PC-3 (cell line): ENCODE measurements at regions not wholly inside any gene's neighbourhood (a gene's known extent, or its start where the extent isn't known, plus 50 kb on each side); places are given as distances from the start of the nearest gene placed in this dataset.

Experiments used
- ATAC-seq: fragments of 200-7000 bp; cut with Tn5 transposase; 2 replicates; pipeline ENCODE4 v1.9.1; 2020; ENCODE audit warnings: mild to moderate bottlenecking, moderate library complexity
- BruUV-seq: library from RNA; stranded (reverse); fragments of 400-500 nt; replicated peaks from 2 replicates; lab custom pipeline; 2021; lab: Mats Ljungman, UMichigan
- CTCF ChIA-PET: fragments of 300-600 bp; sonication (Branson Sonifier 250); formaldehyde crosslinking; loops from one replicate; lab custom pipeline; 2022; ENCODE audit warnings: antibody characterized with exemption; lab: Charles Lee
- POLR2A ChIA-PET: fragments of 300-600 bp; sonication (Branson Sonifier 250); formaldehyde crosslinking; loops from one replicate; lab custom pipeline; 2022; ENCODE audit warnings: antibody characterized with exemption; ENCODE audit not compliant: unreplicated experiment; lab: Charles Lee
- DNase-seq: peaks from one replicate; pipeline ENCODE4 v3.0.0-alpha.2; 2015
- H2AFZ ChIP-seq: fragments of 300-600 bp; sonication (generic); 2 replicates; pipeline ENCODE4 v1.6.0; 2016; ENCODE audit warnings: antibody characterized with exemption, low read length
- H3F3A ChIP-seq: fragments of 300-600 bp; sonication (generic); one replicate; pipeline ENCODE4 v1.6.0; 2017; ENCODE audit warnings: antibody characterized with exemption, low read length, control low read depth, mild to moderate bottlenecking; ENCODE audit not compliant: unreplicated experiment
- H3K27ac ChIP-seq: fragments of 300-600 bp; sonication (generic); 2 replicates; pipeline ENCODE4 v1.5.1; 2016; ENCODE audit warnings: mild to moderate bottlenecking, low read length
- H3K27me3 ChIP-seq: fragments of 300-600 bp; sonication (generic); 2 replicates; pipeline ENCODE4 v1.6.1; 2016; ENCODE audit warnings: low read length, mixed read lengths
- H3K36me3 ChIP-seq: fragments of 300-600 bp; sonication (generic); 2 replicates; pipeline ENCODE4 v1.6.1; 2016; ENCODE audit warnings: low read depth, mixed run types, low read length, mixed read lengths
- H3K4me1 ChIP-seq: fragments of 300-600 bp; sonication (generic); 2 replicates; pipeline ENCODE4 v1.5.1; 2016; ENCODE audit warnings: low read length; ENCODE audit not compliant: insufficient read depth
- H3K4me2 ChIP-seq: fragments of 300-600 bp; sonication (generic); 2 replicates; pipeline ENCODE4 v1.6.0; 2016; ENCODE audit warnings: low read length
- H3K4me3 ChIP-seq: fragments of 300-600 bp; sonication (generic); 2 replicates; pipeline ENCODE4 v1.5.1; 2016; ENCODE audit warnings: mild to moderate bottlenecking, low read length, mixed read lengths
- H3K79me2 ChIP-seq: fragments of 300-600 bp; sonication (generic); 2 replicates; pipeline ENCODE4 v1.6.1; 2017; ENCODE audit warnings: low read length, mixed read lengths
- H3K9ac ChIP-seq: fragments of 300-600 bp; sonication (generic); 2 replicates; pipeline ENCODE4 v1.6.0; 2016; ENCODE audit warnings: mild to moderate bottlenecking, low read length
- H3K9me2 ChIP-seq: fragments of 300-600 bp; sonication (generic); replicated peaks from 2 replicates; pipeline ENCODE4 v1.6.1; 2016; ENCODE audit warnings: mixed run types, low read length, mixed read lengths
- H3K9me3 ChIP-seq: fragments of 300-600 bp; sonication (generic); 2 replicates; pipeline ENCODE4 v1.6.1; 2016; ENCODE audit warnings: low read length, mixed read lengths
- H4K20me1 ChIP-seq: fragments of 300-600 bp; sonication (generic); 2 replicates; pipeline ENCODE4 v1.6.1; 2016; ENCODE audit warnings: low read length, mixed read lengths
- EZH2 ChIP-seq: fragments of 300-600 bp; sonication (generic); IDR thresholded peaks from one replicate; pipeline ENCODE4 v1.6.1; 2017; ENCODE audit warnings: antibody characterized with exemption, mild to moderate bottlenecking, low read length; ENCODE audit not compliant: unreplicated experiment
- EZH2phosphoT487 ChIP-seq: fragments of 300-600 bp; sonication (generic); IDR thresholded peaks from 2 replicates; pipeline ENCODE4 v1.6.1; 2018; ENCODE audit warnings: mild to moderate bottlenecking, antibody characterized with exemption, low read length, borderline replicate concordance
- intact Hi-C: fragments of 100-400 bp; cut with micrococcal nuclease; formaldehyde crosslinking; loops from 2 replicates; pipeline ENCODE4 v1.9.0; 2023
- TF ChIP-seq, protein P1 (sequence below): fragments of 300-600 bp; sonication (generic); conservative IDR thresholded peaks from 2 replicates; pipeline ENCODE4 v1.5.1; 2017; ENCODE audit warnings: antibody characterized with exemption, low read depth, mild to moderate bottlenecking, low read length

DNA sequence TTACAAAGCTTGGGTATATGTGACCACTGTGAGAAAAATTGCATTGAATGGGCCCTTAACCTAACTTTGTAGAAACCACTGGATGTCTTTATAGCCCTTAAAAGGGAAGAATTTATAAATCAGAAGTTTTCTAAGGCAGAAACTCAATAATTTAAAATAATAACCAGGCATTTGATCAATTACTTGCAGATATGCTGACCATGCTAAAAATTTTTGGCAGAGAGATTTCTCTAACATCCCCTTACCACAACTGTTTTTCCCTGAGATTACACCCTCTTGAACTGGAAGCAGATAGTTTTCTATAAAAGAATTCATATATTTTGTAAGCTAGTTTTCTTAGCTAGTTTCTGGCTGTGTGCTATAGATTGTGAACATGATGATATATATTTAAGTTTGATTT, 428.3 kb downstream of the KIF4B start:
- no TSS peak for BruUV-seq
- ATAC-seq: no peak
- CTCF ChIA-PET: no interaction called here

DNA sequence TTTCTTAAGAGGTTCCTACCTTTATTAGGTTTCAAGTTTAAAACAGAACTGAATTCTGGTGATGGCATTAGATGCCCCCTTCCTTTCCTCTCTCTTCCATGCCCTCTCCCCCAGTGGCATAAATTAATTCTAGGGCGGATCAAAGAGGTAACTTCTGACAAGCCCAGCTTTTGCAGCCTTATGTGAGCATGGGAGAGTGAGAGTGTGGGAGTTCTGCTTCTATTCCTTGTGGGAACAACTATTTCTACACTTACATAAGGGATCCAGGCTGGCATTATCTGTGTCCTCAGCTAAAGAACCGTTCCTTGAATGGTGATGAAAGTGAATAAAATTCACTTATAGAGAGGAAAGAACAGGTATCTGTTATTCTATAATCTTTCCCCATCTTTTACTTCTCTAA, 437.6 kb downstream of the KIF4B start:
- intact Hi-C loops: no loop called here
- H2AFZ ChIP-seq: no peak overlapping the region
- DNase-seq (no peak), ATAC-seq (no peak)
- H3K9me3 ChIP-seq: no peaks in the 10 kb centered on the region
- BruUV-seq: no TSS peak
- no peaks in the 10 kb centered on the region for H3K4me1 ChIP-seq
- no peaks in the 10 kb centered on the region for H3K9me2 ChIP-seq
- no peak for TF ChIP-seq EZH2
- TF ChIP-seq EZH2phosphoT487: no peak
- TF ChIP-seq, protein P1, sequence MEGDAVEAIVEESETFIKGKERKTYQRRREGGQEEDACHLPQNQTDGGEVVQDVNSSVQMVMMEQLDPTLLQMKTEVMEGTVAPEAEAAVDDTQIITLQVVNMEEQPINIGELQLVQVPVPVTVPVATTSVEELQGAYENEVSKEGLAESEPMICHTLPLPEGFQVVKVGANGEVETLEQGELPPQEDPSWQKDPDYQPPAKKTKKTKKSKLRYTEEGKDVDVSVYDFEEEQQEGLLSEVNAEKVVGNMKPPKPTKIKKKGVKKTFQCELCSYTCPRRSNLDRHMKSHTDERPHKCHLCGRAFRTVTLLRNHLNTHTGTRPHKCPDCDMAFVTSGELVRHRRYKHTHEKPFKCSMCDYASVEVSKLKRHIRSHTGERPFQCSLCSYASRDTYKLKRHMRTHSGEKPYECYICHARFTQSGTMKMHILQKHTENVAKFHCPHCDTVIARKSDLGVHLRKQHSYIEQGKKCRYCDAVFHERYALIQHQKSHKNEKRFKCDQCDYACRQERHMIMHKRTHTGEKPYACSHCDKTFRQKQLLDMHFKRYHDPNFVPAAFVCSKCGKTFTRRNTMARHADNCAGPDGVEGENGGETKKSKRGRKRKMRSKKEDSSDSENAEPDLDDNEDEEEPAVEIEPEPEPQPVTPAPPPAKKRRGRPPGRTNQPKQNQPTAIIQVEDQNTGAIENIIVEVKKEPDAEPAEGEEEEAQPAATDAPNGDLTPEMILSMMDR: no peak
- no peak overlapping the region for H3K4me2 ChIP-seq
- H3K4me3 ChIP-seq: no peak overlapping the region
- H4K20me1 ChIP-seq: no peaks in the 10 kb centered on the region
- ChIA-PET POLR2A (no interaction called here), CTCF (no interaction called here)
- no peak overlapping the region for H3K9ac ChIP-seq
- no peaks in the 10 kb centered on the region for H3K27me3 ChIP-seq
- no peaks in the 10 kb centered on the region for H3F3A ChIP-seq
- no peak overlapping the region for H3K27ac ChIP-seq
- H3K79me2 ChIP-seq: no peaks in the 10 kb centered on the region
- H3K36me3 ChIP-seq: no peaks in the 10 kb centered on the region

More for the DNA sequence above, 428.3 kb downstream of the KIF4B start:
- intact Hi-C loops: no loop called here
- TF ChIP-seq EZH2phosphoT487 (no peak), EZH2 (no peak)
- TF ChIP-seq, protein P1: no peak
- Histone ChIP-seq H3K4me2 (no peak overlapping the region), H3K27ac (no peak overlapping the region), H3K9me2 (no peaks in the 10 kb centered on the region), H3K9me3 (no peaks in the 10 kb centered on the region), H3K36me3 (no peaks in the 10 kb centered on the region), H3K79me2 (no peaks in the 10 kb centered on the region), H3K4me1 (no peaks in the 10 kb centered on the region), H4K20me1 (no peaks in the 10 kb centered on the region), H3K27me3 (no peaks in the 10 kb centered on the region), H3K4me3 (no peak overlapping the region), H3F3A (no peaks in the 10 kb centered on the region), H3K9ac (no peak overlapping the region), H2AFZ (no peak overlapping the region)
- POLR2A ChIA-PET: no interaction called here
- no peak for DNase-seq

DNA sequence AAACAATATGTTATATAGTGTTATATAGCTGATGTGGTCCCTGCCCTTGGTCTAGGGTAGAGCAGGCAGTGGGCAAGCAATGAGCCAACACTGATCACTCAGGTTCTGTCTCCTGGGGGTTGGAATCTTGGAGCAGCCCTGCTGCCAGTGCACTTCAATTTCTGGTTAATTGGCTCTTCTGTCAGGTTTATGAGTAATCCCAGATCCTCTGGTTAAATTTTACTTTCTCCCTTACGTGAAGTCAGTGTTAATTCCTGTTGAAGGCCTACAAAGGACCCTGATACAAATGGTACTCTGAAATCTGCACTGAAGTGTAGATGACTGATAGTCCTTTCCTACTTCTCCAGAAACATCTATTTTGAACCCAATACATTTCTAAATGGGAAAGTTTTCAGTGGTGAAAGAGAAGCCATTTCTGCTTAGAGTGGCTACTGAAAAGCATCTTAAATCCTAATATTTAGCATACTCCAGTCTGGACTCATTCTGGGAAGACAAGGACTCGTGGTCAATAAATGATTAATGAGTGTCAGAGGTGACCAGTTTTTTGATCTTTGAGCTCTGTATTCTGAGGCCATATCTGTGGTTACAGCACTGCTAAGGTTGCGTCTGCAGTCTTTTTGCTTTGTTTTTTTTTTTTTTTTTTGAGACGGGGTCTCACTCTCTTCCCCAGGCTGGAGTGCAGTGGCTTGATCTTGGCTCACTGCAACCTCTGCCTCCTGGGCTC, 442.4 kb downstream of the KIF4B start:
- Histone ChIP-seq H3K27ac (no peak overlapping the region), H3K79me2 (no peaks in the 10 kb centered on the region), H3F3A (no peaks in the 10 kb centered on the region), H3K36me3 (no peaks in the 10 kb centered on the region), H3K27me3 (no peaks in the 10 kb centered on the region), H4K20me1 (no peaks in the 10 kb centered on the region), H2AFZ (no peak overlapping the region), H3K9me2 (no peaks in the 10 kb centered on the region), H3K4me2 (no peak overlapping the region), H3K4me3 (no peak overlapping the region), H3K4me1 (no peaks in the 10 kb centered on the region), H3K9ac (no peak overlapping the region), H3K9me3 (no peaks in the 10 kb centered on the region)
- TF ChIP-seq EZH2phosphoT487 (no peak), EZH2 (no peak)
- TF ChIP-seq, protein P1: no peak
- CTCF ChIA-PET: no interaction called here
- intact Hi-C loops: no loop called here
- no peak for ATAC-seq
- POLR2A ChIA-PET: no interaction called here
- no TSS peak for BruUV-seq
- DNase-seq: no peak
